ENCODE measurements at regions not wholly inside any gene's neighbourhood (a gene's known extent, or its start where the extent isn't known, plus 50 kb on each side); places are given as distances from the start of the nearest gene placed in this dataset.
"Not testable (repeated sequence)": the region's sequence is repeated elsewhere in the genome, so short reads cannot be mapped to it uniquely, and the experiment has no call there.

DNA sequence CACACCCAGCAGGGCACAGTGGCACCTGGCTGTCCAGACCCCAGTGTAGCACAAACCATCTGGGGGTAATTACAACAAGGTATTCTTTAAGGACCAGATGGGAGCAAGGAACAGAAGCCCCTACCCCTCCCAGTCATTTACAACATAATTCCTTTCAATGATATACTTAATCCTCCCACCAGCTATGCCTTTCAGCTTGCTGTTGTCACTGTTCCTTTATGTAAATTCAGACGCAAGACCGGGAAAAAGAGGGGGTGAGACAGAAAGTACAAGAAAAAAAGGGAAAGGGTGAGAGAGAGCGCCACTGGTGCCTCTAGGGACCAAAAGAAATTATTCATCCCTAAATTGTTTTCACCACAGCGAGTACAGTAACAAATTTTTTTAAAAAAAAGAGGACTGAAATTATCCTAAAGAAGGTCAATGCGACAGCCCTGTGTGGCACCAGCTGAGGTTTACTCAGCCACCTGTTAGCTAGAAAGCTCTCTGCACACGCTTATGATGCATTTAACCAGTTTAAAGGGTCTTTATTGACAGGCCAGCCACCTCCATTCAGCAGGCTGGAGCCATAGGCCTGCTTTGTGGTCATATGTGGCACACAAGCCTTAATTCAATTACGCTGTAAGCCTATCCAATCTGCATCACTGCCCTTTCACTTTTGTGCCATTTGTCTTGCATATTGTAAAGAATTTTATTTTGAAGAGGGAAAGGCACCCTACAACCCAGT lies 210.2 kb upstream of the ISL1 start:
- no peak for DNase-seq (ENCODE audit: low spot score)

DNA sequence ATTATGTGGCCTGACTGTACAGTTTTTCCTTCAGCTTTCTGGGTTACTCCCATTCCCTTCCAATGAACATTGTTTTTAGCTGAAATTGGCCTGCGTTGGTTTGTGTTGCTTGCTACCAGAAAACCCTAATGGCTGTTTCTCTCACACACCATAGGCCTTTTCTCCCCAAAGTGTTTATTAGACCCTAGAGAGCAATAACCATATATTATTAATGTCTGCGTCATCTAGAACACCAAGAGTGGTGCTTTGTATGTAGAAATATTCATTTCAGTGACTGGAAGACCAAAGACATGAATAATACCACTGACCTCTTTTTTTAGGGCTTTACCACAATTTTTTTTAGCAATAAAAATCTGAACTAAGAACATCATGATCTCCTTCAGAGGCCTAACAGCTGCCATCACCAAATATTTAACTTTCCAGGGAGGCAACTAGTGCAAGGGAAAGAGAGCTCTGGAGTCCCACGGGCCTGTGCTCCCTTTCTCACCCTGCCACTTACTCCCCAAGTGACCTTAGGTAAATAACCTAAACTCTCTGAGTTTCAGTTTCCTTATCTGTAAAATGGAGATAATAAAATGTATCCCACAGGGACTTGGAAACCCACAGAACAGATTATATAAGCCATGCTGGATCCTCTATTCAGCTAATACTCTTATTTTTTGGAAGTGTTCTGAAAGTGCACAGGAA lies 201.9 kb upstream of the ISL1 start:
- no peak for DNase-seq (ENCODE audit: low spot score)

- DNase-seq (ENCODE audit: low spot score): no peak
Observed at GRCh38 chr5:51185850-51186329, 197.4 kb upstream of the ISL1 start.

GRCh38 chr5:51188001-51188591 lies 195.2 kb upstream of the ISL1 start:
- DNase-seq (ENCODE audit: low spot score): no peak

DNA sequence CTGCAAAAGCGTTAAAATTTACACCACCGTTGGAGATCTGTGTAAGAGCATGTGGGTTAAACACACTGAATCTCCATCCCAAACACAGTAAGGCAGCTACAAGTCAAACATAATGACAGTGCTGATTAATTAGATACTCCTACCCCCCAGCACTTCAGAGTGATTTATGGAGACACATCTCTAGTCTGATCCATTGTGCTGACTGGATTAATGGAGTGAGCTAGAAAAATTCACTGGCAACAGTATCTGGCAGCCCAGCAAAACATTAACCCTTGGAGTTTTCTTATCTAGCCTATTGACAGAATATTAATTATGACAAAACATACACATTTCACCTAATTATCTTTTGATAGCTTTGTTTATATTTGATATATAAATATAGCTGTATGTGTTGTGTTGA lies 188.6 kb upstream of the ISL1 start:
- no peak for DNase-seq (ENCODE audit: low spot score)

- no peak for DNase-seq (ENCODE audit: low spot score)
Observed at GRCh38 chr5:51201024-51201423, 182.2 kb upstream of the ISL1 start.

GRCh38 chr5:51201708-51202107 lies 181.5 kb upstream of the ISL1 start:
- DNase-seq (ENCODE audit: low spot score): no peak

- no peak for DNase-seq (ENCODE audit: low spot score)
Observed at GRCh38 chr5:51202161-51202560, 181.1 kb upstream of the ISL1 start.

- no peak for DNase-seq (ENCODE audit: low spot score)
Observed at GRCh38 chr5:51203598-51203997, 179.7 kb upstream of the ISL1 start.

DNA sequence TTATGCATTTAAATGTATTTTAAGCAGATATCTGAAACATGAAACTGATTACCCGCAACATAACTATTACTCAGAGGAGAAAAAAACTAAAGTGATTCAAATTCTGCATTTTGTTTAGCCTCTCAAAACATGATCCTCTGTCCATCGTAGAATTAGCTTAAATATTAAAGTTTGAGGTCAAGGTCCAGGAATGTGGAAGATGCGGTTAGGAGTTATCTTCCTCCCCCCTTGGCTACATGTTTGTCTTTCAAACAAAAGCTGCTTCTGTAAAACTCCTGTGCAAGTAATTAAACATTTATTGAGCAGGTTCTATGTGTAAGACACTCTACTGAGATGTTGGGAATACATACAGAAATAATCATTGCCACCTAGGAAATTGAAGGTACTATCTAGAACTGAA lies 175.0 kb upstream of the ISL1 start:
- no peak for DNase-seq (ENCODE audit: low spot score)

DNA sequence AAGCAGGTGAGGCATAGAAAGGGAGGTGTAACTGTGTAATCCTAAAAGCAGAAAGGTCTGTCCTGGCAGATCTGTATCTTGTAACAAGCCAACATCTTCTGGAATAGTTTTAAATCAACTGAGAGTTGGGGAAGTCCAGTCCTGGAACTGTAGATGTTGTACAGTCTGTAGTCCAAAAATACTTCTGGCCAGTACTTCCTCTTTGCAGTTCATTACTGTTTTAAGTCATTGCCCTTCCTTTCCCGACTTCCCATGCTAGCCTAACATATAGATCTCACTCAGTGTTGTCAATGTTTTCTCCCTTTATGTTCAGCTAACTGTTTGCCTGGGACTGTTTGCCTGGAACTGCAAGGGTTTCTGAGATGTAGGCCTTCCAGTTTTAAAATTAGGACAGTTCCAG lies 168.5 kb upstream of the ISL1 start:
- no peak for DNase-seq (ENCODE audit: low spot score)

DNA sequence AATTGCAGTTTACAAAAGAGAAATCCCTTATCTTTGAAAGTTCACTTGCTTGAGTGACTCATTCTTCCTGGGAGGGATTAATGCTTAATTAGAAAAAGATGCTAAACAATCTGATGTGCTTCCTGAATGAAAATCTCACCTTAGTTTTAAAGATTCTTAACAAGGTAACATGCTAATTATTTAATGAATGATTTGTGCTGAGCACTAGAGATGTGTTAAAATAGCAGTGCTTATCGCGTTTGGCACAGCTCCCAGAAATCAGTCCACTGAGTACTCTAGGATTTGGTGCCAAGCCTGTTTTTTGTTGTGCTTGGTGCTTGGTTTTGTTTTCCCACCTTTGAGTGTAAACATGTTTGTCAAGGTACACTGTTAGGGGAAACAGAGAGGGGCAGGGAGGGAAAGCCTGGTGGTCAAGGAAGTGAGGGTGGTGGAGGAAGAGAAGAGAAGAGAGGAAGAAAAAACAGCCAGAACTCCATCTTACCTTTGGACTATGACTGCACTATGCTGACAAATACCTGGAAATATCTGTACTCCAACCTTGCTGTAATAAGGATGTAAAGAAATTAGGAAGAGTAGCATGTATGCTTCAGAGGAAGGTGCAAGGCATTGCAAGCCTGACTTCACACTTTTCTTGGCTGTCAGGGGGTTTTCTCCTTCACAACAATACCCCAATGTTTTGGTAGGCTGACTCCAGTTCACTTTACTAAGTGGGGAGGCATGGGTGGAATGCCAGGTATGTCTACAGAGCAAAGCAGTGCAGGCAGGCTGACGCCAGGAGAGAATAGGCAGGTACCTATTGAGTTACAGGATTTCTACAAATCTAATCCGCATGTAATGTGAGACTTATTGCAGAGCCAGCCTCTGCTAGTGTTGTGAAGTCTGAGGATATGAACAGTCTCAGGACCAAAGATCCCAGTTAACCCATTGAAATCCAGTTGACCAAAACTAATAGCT lies 157.2 kb upstream of the ISL1 start:
- no peak for DNase-seq (ENCODE audit: low spot score)

DNA sequence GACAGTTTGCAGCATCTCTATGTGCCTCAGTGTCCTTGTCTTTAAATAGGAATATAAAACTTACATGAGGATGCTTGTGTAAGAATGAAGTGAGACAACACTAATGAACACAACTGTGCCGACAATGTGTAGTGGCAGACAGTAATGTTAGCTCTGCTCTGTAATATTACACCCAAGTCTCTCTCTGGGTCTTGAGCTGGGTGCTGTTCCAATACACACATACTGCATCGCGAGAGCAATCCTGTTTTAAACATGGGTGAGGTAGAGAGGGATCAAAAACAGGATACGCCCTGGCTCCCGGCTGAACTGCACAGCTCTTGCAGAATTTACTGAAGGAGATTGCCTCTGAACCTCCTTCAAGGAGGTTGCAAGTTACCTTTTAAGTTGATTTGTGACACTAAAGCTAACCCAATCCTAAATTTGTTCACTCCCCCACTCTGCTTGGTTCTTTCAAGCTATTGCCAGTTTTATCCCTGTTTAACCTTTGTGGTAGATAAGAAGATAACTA lies 155.2 kb upstream of the ISL1 start:
- no peak for DNase-seq (ENCODE audit: low spot score)

DNA sequence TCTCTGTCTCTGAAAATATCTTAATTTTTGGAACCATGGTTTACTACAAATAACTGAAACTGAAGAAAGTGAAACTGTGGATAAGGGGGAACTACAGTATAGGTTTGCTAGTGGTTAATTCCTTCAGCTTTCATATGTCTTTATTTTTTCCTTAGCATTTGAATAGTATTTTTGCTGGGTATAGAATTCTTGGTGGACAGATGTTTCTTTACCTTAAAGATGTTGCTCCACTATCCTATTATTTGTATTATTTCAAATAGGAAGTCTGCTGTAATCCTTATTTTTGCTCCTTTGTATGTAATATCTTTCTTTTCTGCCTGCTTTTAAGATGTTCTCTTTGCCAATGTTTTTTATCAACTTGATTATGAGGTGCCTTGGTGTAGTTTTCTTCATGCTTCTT lies 152.9 kb upstream of the ISL1 start:
- DNase-seq (ENCODE audit: low spot score): no peak

DNA sequence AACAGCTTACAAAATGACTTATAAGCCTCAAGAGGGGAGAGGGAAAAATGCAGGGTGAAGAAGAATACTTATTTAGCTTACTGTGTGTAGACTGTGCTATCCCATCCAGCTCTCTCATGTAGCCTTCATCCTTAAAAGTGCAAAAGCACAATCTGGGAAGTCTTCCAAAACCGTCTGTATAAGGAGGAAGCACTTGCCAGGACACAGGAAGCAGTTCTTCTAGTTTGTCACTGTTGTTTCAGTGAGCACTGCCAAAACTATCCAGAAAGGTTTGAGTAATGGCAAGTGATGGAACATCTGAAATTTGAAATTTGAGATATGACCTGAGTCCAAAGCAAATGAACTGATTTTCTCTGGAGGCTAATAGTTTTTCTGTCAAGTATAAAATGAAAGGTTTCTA lies 140.8 kb upstream of the ISL1 start:
- DNase-seq (ENCODE audit: low spot score): no peak

GRCh38 chr5:51250957-51251356 lies 132.3 kb upstream of the ISL1 start:
- not testable (repeated sequence) for DNase-seq (ENCODE audit: low spot score)

- DNase-seq (ENCODE audit: low spot score): no peak
Observed at GRCh38 chr5:51271261-51271660, 112.0 kb upstream of the ISL1 start.

GRCh38 chr5:51273021-51273420 lies 110.2 kb upstream of the ISL1 start:
- no peak for DNase-seq (ENCODE audit: low spot score)

GRCh38 chr5:51273871-51274270 lies 109.4 kb upstream of the ISL1 start:
- DNase-seq (ENCODE audit: low spot score): no peak

GRCh38 chr5:51275428-51275827 lies 107.8 kb upstream of the ISL1 start:
- DNase-seq (ENCODE audit: low spot score): no peak

DNA sequence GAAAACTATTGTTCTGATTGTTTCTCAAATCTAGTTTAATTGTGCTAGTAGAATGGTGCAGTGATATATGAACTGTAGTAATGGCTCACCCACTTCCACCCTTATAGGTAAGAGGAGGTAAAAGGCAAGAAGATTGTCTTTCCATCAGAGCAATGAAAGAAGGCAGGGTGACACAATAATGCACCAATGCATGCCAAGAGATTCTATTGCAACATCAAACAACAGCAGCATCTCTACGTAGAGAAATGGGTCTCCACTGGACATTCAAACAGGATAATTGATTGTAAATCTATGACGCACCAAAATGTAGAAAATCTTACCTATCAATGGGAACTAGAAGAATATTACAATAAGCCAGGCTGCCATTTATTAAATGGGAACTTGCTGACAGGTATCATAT lies 107.0 kb upstream of the ISL1 start:
- no peak for DNase-seq (ENCODE audit: low spot score)

DNA sequence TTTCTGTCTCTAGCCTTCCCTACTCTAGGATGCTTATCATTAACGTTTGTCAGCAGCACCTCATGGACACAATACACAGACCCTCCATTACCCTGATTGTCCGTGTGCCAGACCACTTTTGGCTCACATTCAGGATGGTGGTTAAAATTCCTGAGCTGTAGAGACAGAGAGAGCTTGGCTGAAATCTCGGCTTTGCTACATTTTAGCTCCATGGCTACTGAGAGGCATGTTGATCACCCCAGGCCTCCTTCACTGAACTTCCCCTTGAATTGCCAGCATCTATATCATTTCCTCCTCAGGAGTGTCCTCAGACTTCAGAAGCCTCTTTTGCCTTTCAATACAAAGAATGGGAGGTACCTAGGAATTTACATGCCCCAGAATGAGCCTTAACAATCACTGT lies 104.7 kb upstream of the ISL1 start:
- no peak for DNase-seq (ENCODE audit: low spot score)
